HEK293 (cell line): ENCODE measurements at regions not wholly inside any gene's neighbourhood (a gene's known extent, or its start where the extent isn't known, plus 50 kb on each side); places are given as distances from the start of the nearest gene placed in this dataset.

Source experiments
- CTCF ChIA-PET: fragments of 350-600 bp; formaldehyde crosslinking; extraction: SDS; loops from one replicate; lab custom pipeline; 2021; ENCODE audit warnings: antibody characterized with exemption; lab: Yijun Ruan, JAX
- POLR2A ChIA-PET: fragments of 300-600 bp; formaldehyde crosslinking; extraction: SDS; loops from one replicate; lab custom pipeline; 2020; ENCODE audit warnings: antibody characterized with exemption, inconsistent platforms; lab: Yijun Ruan, JAX
- H3K27ac ChIP-seq: fragments of 200-500 bp; sonication (Bioruptor generic); 2 replicates; pipeline ENCODE4 v1.5.1; 2014; ENCODE audit warnings: low read depth, low read length, control low read depth, inconsistent platforms; ENCODE audit errors: extremely low read depth
- H3K36me3 ChIP-seq, 2 experiments: fragments of 200-500 bp in 1 of 2; sonication (Bioruptor generic) in 1 of 2; 1 replicate in 1 of 2; 2 replicates in 1 of 2; pipeline ENCODE4 v1.5.1; 2014 to 2017; ENCODE audit warnings: inconsistent platforms in 2 of 2, low read length in 2 of 2; ENCODE audit not compliant: control insufficient read depth in 2 of 2, insufficient read depth in 1 of 2
- H3K4me1 ChIP-seq: fragments of 200-500 bp; sonication (Bioruptor generic); 2 replicates; pipeline ENCODE4 v1.5.1; 2014; ENCODE audit warnings: mild to moderate bottlenecking, low read length, inconsistent platforms; ENCODE audit not compliant: control insufficient read depth, insufficient read depth
- H3K4me3 ChIP-seq: 2 replicates; pipeline ENCODE4 v1.5.1; 2011; ENCODE audit warnings: low read depth, mild to moderate bottlenecking, control low read depth, low read length, moderate library complexity
- H3K9me3 ChIP-seq: fragments of 200-500 bp; sonication (Bioruptor generic); 2 replicates; pipeline ENCODE4 v1.5.1; 2014; ENCODE audit warnings: low read depth, low read length, inconsistent platforms; ENCODE audit not compliant: control insufficient read depth, insufficient read depth
- HOXC10 ChIP-seq: sonication (generic); formaldehyde crosslinking; IDR thresholded peaks from 2 replicates; pipeline ENCODE4 v1.8.1; 2023; ENCODE audit warnings: mild to moderate bottlenecking, missing genetic modification reagents
- MYNN ChIP-seq: fragments of 450-650 bp; formaldehyde crosslinking; IDR thresholded peaks from 2 replicates; pipeline ENCODE4 v1.5.1; 2016; ENCODE audit warnings: missing biosample characterization, missing genetic modification characterization, borderline replicate concordance
- RBAK ChIP-seq: fragments of 450-650 bp; formaldehyde crosslinking; IDR thresholded peaks from 2 replicates; pipeline ENCODE4 v1.5.1; 2016; ENCODE audit warnings: missing biosample characterization, missing genetic modification characterization
- SP7 ChIP-seq: fragments of 450-650 bp; formaldehyde crosslinking; IDR thresholded peaks from 2 replicates; pipeline ENCODE4 v1.5.1; 2016; ENCODE audit warnings: missing biosample characterization, missing genetic modification characterization
- ZBTB1 ChIP-seq: fragments of 450-650 bp; formaldehyde crosslinking; IDR thresholded peaks from 2 replicates; pipeline ENCODE4 v1.5.1; 2016; ENCODE audit warnings: missing biosample characterization, missing genetic modification characterization
- ZNF10 ChIP-seq: fragments of 450-650 bp; formaldehyde crosslinking; IDR thresholded peaks from 2 replicates; pipeline ENCODE4 v1.5.1; 2017; ENCODE audit warnings: missing biosample characterization, missing genetic modification characterization
- ZNF121 ChIP-seq: fragments of 450-650 bp; formaldehyde crosslinking; IDR thresholded peaks from 2 replicates; pipeline ENCODE4 v1.5.1; 2016; ENCODE audit warnings: missing biosample characterization, missing genetic modification characterization
- ZNF239 ChIP-seq: fragments of 450-650 bp; formaldehyde crosslinking; IDR thresholded peaks from 2 replicates; pipeline ENCODE4 v1.5.1; 2016; ENCODE audit warnings: missing biosample characterization, missing genetic modification characterization
- ZNF24 ChIP-seq: fragments of 450-650 bp; formaldehyde crosslinking; IDR thresholded peaks from 2 replicates; pipeline ENCODE4 v1.5.1; 2016; ENCODE audit warnings: missing biosample characterization, missing genetic modification characterization
- ZNF350 ChIP-seq: fragments of 450-650 bp; formaldehyde crosslinking; IDR thresholded peaks from 2 replicates; pipeline ENCODE4 v1.5.0; 2017; ENCODE audit warnings: missing biosample characterization, mild to moderate bottlenecking, missing genetic modification characterization
- ZNF404 ChIP-seq: fragments of 450-650 bp; formaldehyde crosslinking; IDR thresholded peaks from 2 replicates; pipeline ENCODE4 v1.5.1; 2017; ENCODE audit warnings: missing biosample characterization, missing genetic modification characterization
- ZNF621 ChIP-seq: fragments of 450-650 bp; formaldehyde crosslinking; IDR thresholded peaks from 2 replicates; pipeline ENCODE4 v1.5.1; 2017; ENCODE audit warnings: missing biosample characterization, missing genetic modification characterization
- ZNF658 ChIP-seq: fragments of 450-650 bp; formaldehyde crosslinking; IDR thresholded peaks from 2 replicates; pipeline ENCODE4; 2016; ENCODE audit warnings: missing biosample characterization, missing genetic modification characterization
- ZNF701 ChIP-seq: fragments of 450-650 bp; formaldehyde crosslinking; IDR thresholded peaks from 2 replicates; pipeline ENCODE4 v1.5.1; 2016; ENCODE audit warnings: missing biosample characterization, missing genetic modification characterization
- ZNF747 ChIP-seq: fragments of 450-650 bp; formaldehyde crosslinking; IDR thresholded peaks from 2 replicates; pipeline ENCODE4 v1.5.1; 2016; ENCODE audit warnings: missing biosample characterization, missing genetic modification characterization
- ZNF843 ChIP-seq: fragments of 450-650 bp; formaldehyde crosslinking; IDR thresholded peaks from 2 replicates; pipeline ENCODE4 v1.5.1; 2016; ENCODE audit warnings: missing biosample characterization, missing genetic modification characterization
- TF ChIP-seq, protein P1 (sequence below): fragments of 450-650 bp; formaldehyde crosslinking; IDR thresholded peaks from 2 replicates; pipeline ENCODE4 v1.5.1; 2016; ENCODE audit warnings: missing biosample characterization, missing genetic modification characterization, borderline replicate concordance
- TF ChIP-seq, protein P2 (sequence below): fragments of 450-650 bp; formaldehyde crosslinking; IDR thresholded peaks from 2 replicates; pipeline ENCODE4 v1.5.1; 2016; ENCODE audit warnings: missing biosample characterization, missing genetic modification characterization
- TF ChIP-seq, protein P3 (sequence below): fragments of 450-650 bp; formaldehyde crosslinking; IDR thresholded peaks from 2 replicates; pipeline ENCODE4 v1.5.1; 2016; ENCODE audit warnings: missing biosample characterization, missing genetic modification characterization
- TF ChIP-seq, protein P4 (sequence below): fragments of 450-650 bp; formaldehyde crosslinking; IDR thresholded peaks from 2 replicates; pipeline ENCODE4 v1.5.1; 2017; ENCODE audit warnings: missing biosample characterization, missing genetic modification characterization

DNA sequence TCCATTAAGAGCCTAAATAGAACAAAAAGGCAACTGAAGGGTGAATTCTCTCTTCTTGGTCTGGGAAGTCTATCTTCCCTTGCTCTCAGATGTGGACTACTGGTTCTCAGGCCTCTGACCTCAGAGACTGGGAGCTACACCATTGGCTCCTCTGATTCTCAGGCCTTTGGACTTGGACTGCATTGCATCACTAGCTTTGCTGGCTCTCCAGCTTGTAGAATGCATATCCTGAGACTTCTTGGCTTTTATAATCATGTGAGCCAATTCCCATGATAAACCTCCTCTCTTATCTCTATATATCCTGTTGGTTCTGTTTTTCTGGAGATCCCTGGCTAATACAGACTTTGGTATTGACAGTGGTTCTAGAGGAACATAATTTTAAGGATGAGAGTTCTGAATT lies 89.8 kb downstream of the PSAT1 start:
- no peak overlapping the region for H3K27ac ChIP-seq
- CTCF ChIA-PET, result interaction anchor here (5.3 kb wide), 1 partner anchor 16 kb away, joined by 29 read pairs; no protein-coding TSS in a partner anchor

DNA sequence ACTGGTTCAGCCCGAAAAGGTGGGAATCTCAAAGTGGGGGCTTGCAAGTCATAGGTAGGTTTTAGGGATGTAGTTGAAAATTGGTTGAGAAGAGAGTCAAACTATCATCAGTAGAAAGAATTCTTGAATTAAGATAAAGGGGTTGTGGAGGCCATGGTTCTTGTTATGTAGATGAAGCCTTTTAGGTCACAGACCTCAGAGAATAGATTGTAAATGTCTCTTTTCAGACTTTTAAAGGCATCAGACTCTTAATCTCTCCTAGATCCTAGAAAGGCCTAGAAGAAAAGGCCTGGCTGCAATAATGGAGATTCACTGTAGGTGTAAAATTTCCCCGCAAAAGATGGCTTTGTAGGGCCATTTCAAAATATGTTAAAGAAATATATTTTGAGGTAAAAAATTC lies 96.4 kb downstream of the PSAT1 start:
- no peak overlapping the region for H3K4me3 ChIP-seq
- H3K27ac ChIP-seq, result no peak overlapping the region
- H3K9me3 ChIP-seq, result no peaks in the 10 kb centered on the region
- TF ChIP-seq HOXC10 (CRISPR knock-in tag) (no peak), SP7 (tag by site-specific recombination) (no peak), MYNN (tag by site-specific recombination) (no peak), ZNF658 (tag by site-specific recombination) (no peak), ZNF621 (tag by site-specific recombination) (no peak), ZNF747 (tag by site-specific recombination) (no peak), ZNF10 (tag by site-specific recombination) (no peak), RBAK (no peak), ZNF121 (tag by site-specific recombination) (no peak)
- TF ChIP-seq, protein P1, sequence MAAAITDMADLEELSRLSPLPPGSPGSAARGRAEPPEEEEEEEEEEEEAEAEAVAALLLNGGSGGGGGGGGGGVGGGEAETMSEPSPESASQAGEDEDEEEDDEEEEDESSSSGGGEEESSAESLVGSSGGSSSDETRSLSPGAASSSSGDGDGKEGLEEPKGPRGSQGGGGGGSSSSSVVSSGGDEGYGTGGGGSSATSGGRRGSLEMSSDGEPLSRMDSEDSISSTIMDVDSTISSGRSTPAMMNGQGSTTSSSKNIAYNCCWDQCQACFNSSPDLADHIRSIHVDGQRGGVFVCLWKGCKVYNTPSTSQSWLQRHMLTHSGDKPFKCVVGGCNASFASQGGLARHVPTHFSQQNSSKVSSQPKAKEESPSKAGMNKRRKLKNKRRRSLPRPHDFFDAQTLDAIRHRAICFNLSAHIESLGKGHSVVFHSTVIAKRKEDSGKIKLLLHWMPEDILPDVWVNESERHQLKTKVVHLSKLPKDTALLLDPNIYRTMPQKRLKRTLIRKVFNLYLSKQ (tag by site-specific recombination), result no peak
- TF ChIP-seq, protein P2, sequence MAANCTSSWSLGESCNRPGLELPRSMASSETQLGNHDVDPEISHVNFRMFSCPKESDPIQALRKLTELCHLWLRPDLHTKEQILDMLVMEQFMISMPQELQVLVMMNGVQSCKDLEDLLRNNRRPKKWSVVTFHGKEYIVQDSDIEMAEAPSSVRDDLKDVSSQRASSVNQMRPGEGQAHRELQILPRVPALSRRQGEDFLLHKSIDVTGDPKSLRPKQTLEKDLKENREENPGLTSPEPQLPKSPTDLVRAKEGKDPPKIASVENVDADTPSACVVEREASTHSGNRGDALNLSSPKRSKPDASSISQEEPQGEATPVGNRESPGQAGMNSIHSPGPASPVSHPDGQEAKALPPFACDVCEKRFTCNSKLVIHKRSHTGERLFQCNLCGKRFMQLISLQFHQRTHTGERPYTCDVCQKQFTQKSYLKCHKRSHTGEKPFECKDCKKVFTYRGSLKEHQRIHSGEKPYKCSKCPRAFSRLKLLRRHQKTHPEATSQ (tag by site-specific recombination), result no peak
- H3K4me1 ChIP-seq, result peaks cover 5% of the 10 kb centered on the region; the same call in 1 of the 2 replicates
- POLR2A ChIA-PET, result no interaction called here
- CTCF ChIA-PET, result no interaction called here
- H3K36me3 ChIP-seq, result no peaks in the 10 kb centered on the region

More for the DNA sequence above, 89.8 kb downstream of the PSAT1 start:
- Histone ChIP-seq H3K36me3 (no peaks in the 10 kb centered on the region), H3K9me3 (no peaks in the 10 kb centered on the region), H3K4me3 (no peak overlapping the region), H3K4me1 (no peaks in the 10 kb centered on the region)
- TF ChIP-seq ZNF404 (tag by site-specific recombination) (no peak), ZNF24 (tag by site-specific recombination) (no peak), ZNF843 (tag by site-specific recombination) (no peak), ZNF701 (tag by site-specific recombination) (no peak), ZBTB1 (tag by site-specific recombination) (no peak), ZNF10 (tag by site-specific recombination) (no peak), RBAK (no peak), ZNF239 (no peak), ZNF350 (no peak)
- TF ChIP-seq, protein P3, sequence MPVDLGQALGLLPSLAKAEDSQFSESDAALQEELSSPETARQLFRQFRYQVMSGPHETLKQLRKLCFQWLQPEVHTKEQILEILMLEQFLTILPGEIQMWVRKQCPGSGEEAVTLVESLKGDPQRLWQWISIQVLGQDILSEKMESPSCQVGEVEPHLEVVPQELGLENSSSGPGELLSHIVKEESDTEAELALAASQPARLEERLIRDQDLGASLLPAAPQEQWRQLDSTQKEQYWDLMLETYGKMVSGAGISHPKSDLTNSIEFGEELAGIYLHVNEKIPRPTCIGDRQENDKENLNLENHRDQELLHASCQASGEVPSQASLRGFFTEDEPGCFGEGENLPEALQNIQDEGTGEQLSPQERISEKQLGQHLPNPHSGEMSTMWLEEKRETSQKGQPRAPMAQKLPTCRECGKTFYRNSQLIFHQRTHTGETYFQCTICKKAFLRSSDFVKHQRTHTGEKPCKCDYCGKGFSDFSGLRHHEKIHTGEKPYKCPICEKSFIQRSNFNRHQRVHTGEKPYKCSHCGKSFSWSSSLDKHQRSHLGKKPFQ (tag by site-specific recombination), result no peak
- TF ChIP-seq, protein P4, sequence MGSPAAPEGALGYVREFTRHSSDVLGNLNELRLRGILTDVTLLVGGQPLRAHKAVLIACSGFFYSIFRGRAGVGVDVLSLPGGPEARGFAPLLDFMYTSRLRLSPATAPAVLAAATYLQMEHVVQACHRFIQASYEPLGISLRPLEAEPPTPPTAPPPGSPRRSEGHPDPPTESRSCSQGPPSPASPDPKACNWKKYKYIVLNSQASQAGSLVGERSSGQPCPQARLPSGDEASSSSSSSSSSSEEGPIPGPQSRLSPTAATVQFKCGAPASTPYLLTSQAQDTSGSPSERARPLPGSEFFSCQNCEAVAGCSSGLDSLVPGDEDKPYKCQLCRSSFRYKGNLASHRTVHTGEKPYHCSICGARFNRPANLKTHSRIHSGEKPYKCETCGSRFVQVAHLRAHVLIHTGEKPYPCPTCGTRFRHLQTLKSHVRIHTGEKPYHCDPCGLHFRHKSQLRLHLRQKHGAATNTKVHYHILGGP, result no peak
- POLR2A ChIA-PET, result no interaction called here
